Esophagus mucosa (tissue), 1 donor: ENCODE measurements at regions not wholly inside any gene's neighbourhood (a gene's known extent, or its start where the extent isn't known, plus 50 kb on each side); places are given as distances from the start of the nearest gene placed in this dataset.
"Not testable (repeated sequence)": the region's sequence is repeated elsewhere in the genome, so short reads cannot be mapped to it uniquely, and the experiment has no call there.

ENCODE experiments used
- ATAC-seq: fragments of 200-7000 bp; cut with Tn5 transposase; one replicate; pipeline ENCODE4 v1.9.1; 2020
- donor health status: DM: yes; HTN: yes; CAD: no.

DNA sequence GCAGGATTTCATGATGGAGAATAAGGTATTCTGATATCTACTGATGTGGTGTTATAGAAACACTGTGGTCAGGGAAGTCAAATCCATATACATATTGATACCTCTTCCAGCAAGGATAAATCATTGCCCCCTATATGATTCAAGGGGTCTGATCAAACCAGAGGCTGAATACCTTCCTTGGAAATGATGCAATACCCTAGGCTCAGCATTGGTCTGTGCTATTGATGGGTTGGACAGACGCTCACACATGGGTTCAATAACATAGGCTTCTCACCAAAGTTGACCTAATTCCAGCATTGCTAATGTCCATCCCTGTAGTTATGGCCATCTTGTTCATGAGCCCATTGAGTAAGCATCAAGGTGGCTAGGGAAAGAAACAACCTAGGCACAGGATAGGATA, 257.0 kb upstream of the USP24 start:
- ATAC-seq = no peak

DNA sequence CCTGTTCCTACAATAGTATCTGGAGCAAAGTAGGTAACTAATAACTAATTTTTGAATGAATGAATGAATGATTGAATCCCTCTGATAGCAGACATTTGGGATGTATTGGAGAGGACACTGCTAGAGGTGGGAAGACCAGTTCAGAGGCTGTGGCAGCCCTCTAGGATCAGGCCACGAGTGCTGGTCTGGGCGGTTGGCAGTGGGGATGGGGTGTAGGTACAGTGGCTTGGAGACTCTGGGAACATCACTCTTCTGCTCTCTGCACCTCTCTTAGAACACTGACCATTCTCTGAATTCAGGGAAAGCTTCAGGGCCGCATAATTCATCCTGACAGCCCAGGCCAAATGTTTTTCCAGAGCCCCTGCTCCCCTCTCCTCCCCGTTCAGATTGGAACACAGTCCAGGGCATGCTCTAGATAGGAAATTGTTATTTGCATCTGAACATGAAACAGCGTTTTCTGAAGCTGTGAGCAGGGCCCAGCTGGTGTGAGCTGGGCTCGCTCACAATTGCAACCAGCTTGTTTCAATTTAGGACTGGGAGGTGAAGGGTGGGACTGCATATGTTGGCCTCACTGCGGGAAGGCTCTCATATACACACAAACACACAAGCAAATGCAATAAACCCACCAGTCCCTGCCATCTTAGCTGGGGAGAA, 253.1 kb upstream of the USP24 start:
- no peak for ATAC-seq

DNA sequence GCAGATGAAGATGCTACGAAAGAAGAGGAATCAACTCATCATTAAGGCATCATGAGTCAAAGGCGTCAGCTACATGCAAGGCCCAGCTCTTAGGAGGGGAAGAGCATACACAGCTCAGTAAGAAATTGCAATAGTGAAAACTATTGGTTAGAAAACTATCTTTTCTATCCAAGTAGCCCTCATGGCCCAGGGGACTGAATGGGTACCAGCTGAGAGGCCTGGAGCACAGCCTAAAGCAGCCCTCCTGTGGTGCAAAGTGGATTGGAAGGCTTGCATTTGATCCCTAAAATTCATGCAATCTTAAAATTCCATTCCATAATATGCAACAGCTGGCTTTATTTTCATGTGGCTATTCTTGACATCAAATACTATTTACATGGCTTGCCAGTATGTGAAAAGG, 251.8 kb upstream of the USP24 start:
- ATAC-seq = no peak

DNA sequence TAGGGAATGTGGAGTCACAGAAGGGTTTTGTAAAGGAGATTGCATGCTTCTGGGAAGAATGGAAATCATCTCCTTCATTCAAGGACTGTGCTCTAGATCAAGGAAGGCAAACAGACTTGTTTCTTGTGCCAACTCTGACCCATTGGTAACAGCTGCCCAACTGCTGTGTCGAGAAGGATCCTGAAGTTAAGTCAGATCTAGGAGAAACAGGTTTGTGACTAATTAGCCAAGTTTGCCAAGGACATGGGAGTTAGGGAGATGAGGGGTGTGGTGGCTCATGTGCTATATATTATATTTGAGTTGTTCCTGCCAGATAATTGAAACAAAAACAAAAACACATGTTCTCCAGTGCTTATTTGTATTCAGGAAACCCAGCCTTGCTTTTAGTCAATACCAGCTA, 251.2 kb upstream of the USP24 start:
- peak; percentile 97 for ATAC-seq

DNA sequence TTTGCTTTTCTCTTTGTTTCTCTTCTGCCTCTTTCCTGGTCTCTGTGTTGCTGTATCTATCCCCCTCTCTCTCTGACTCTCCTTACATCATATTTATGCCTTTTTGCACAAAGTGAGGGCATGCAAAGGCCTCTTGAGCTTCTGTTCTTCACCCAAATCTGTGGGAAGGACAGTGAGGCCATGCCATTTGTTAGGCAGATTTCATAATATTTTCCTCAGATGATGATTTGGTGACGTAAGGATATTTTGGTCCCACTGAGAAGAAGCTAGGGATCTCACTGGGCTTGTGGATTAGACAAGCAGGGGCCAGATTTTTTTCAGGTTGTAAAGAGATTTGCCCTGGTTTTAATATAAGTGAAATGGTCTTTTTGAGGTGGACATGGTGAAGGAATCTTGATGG, 249.4 kb upstream of the USP24 start:
- ATAC-seq = no peak

DNA sequence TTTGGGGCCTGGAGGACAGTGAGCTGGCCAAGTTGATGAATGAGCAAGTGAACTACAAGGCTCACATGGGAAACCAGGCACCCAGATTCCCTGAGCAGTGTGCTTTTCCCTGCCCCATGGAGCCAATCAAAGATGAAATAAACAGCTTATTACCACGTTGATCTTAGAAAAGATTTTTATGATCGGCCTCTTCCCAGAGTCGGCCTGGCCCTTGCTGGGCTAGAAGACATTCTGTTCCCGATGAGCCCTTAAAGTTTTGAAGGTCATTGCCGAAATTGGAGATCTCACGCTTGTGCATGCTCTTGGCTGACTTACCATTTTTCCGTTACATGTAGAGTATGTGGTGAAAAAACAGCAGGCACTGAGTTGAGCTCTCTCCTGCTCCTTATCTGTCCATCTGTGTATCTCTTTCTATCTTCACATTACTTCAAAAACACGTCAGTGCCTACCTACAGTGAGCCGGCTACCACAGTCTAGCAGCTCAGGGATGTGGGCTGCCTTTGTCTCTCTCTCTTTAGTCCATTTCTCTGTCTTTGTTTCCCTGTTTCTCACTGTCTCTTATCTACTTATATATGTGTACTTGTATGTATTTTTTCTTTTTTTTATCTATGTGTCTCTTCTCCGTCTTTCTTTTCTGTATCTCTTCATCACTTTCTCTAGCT, 248.8 kb upstream of the USP24 start:
- no peak for ATAC-seq

DNA sequence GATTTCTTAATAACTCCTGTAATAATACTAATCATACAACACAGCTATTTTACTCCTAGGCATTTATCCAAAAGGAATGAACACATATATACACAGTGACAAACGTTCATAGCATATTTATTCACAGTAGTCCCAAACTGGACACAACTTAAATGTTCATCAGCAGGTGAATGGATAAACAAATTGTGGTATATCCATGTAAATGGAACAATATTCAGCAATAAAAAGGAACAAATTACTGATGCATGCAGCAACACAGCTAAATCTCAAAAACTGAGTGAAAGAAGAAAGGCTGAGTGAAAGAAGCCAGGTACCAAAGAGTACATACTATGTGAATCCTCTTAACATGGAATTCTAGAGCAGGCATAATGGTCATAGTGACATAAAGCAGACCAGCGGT, 242.7 kb upstream of the USP24 start:
- ATAC-seq = no peak

GRCh38 chr1:55456971-55457370, 241.8 kb upstream of the USP24 start:
- ATAC-seq = no peak

DNA sequence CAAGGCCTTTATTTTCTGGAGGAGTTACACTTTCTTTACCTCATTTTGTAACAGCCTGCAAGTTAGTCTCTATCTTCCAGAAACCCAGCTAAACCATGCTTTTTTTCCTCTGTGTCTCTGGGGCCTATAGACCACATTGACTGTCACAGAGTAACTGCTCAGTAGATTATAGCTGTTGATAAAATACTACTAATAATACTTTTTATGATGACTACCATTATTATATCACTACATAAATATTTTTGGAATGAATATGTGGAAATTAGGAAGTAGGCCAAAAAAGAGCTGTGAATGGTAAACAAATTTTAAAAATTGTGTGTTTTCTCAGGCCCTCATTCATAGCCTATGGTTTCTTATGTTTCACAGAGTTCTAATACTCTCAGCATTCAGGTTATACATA, 233.1 kb upstream of the USP24 start:
- no peak for ATAC-seq

- no peak for ATAC-seq
Measured at GRCh38 chr1:55447488-55447887, 232.3 kb upstream of the USP24 start.

DNA sequence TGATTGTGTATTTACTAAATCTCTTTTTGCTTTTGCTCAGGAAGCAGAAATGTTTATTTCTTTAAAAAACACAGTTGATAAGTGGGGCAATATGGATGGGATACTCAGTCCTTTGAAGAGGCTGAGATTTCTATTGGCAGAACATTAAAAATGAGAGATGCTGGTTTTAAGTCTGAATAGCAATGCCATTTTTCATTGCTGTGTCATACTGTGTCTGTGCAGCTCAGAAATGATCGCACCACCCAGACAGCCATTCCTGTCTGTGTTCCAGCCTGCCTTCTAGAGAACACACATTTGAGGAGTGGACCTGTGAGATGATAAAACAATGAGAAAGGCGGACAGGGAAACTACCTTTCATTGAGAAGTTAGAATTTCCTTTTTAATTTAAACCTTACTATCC, 231.2 kb upstream of the USP24 start:
- ATAC-seq = no peak

GRCh38 chr1:55445416-55445815, 230.3 kb upstream of the USP24 start:
- ATAC-seq = no peak

- ATAC-seq = no peak
Measured at GRCh38 chr1:55444667-55445066, 229.5 kb upstream of the USP24 start.

- peak; percentile 52 for ATAC-seq
Measured at GRCh38 chr1:55443175-55443915, 228.2 kb upstream of the USP24 start.

GRCh38 chr1:55441489-55441888, 226.3 kb upstream of the USP24 start:
- ATAC-seq = no peak

DNA sequence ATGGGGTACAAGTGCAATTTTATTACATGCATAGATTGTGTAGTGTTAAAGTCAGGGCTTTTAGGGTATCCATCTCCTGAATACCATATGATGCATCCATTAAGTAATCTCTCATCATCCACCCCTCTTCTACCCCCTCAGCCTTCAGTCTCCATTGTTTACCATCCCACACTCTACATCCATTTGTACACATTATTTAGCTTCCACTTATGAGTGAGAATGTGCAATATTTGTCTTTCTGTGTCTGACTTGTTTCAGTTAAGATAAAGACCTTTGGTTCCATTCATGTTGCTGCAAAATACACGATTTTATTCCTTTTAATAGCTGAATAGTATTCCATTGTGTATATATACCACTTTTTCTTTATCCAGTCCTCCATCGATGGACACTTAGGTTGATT, 222.5 kb upstream of the USP24 start:
- ATAC-seq = no peak

- not testable (repeated sequence) for ATAC-seq
Measured at GRCh38 chr1:55430720-55431119, 215.6 kb upstream of the USP24 start.

GRCh38 chr1:55430206-55430605, 215.0 kb upstream of the USP24 start:
- ATAC-seq = not testable (repeated sequence)

DNA sequence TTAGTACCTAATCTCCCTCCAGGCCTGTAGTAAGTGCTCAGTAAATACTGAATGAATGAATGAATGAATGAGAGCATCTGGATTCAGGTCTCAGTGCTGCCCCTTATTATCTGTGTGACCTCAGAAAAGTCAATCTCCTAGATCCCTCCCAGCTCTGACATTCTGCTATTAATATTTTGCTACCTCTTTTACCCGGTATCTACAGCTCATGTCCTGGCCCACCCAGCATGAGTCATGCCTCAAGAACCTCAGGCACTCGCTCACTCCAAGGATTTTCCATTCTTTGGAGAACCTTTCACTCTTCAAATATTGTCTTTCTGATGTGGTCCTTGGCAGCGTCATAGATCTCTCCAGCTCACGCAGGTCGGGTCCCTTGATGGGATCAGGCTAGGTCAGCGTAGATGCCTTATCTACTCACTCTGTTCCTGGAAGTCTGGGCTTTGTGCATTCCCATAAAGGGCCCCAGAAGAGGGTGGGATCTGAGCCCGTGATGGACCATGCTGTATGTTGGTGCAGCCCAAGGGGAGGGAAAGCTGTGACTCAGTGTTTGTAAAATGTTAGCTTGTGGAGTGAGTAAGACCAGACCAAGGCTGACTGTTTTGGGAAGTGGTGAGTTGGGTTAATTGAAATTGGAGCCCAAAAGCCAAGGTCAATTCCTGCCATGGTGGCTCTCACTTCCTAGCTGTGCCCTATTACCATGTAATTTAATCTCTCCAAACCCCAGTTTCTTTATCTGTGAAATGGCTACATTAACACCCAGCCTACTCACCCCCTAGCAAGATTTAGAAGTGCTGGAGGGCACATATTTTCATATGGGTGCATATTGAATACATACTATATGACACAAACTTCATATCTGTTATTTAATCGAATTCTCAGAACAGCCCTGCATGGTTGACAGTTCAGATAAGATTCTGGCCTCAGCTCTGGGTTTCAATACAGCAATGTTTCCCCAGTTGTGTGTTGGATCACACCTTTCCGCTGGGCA, 214.1 kb upstream of the USP24 start:
- peak; percentile 66 for ATAC-seq

- no peak for ATAC-seq
Measured at GRCh38 chr1:55428231-55428630, 213.1 kb upstream of the USP24 start.

DNA sequence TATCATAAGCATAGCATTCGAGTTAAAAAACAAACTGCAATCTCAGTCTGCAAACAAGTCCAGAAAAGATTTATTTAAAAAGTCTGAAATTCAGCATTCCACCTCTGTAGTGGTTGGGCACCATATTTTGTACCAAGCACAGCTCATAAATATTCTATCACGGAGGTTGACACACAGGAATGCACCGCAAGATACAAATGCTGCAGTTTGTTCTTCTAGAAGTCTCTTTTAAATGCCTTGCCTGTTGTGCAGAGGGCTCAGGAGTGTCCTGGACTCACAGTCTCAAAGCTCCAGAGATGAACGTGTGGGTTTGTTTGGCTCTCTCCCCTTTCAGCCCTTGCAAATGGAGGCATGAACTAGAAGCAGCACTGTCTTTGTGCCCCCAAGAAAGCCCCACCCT, 212.4 kb upstream of the USP24 start:
- no peak for ATAC-seq

DNA sequence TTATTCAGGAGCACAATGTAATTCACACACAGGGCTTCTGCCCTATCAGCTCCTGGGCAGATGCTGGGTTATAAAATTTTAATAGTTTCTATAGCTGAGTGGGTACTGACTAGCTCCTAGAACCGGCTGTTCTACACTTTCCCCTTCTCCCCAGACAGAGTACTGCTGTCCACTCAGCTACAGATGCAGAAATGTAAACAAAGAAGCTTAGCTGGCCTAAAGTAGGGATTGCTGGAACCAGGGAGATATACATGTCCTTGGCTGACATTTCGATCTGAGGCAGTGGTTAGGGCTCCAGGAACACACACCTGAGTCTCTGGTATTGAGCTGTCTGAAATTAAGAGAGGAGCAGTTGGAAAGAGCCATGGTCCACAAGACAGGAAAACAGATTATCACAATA, 211.5 kb upstream of the USP24 start:
- no peak for ATAC-seq

GRCh38 chr1:55426156-55426555, 211.0 kb upstream of the USP24 start:
- no peak for ATAC-seq
